HEK293T (cell line): ENCODE measurements at regions not wholly inside any gene's neighbourhood (a gene's known extent, or its start where the extent isn't known, plus 50 kb on each side); places are given as distances from the start of the nearest gene placed in this dataset.

Experiments used
- FOXK2 ChIP-seq: fragments of 450-650 bp; IDR thresholded peaks from 2 replicates; pipeline ENCODE4 v1.6.1; 2016; ENCODE audit warnings: mild to moderate bottlenecking
- SP1 ChIP-seq: fragments of 450-650 bp; IDR thresholded peaks from 2 replicates; pipeline ENCODE4 v1.6.1; 2017

GRCh38 chr5:8634219-8634618, 765.3 kb downstream of the MTRR start:
- TF ChIP-seq SP1: no peak
- TF ChIP-seq FOXK2: no peak
